HAP-1 (cell line): ENCODE measurements at regions not wholly inside any gene's neighbourhood (a gene's known extent, or its start where the extent isn't known, plus 50 kb on each side); places are given as distances from the start of the nearest gene placed in this dataset.

Source experiments
- DNase-seq, 2 experiments: peaks; one replicate each; pipeline ENCODE4 v3.0.0-alpha.2; 2016 to 2020; ENCODE audit warnings: low spot score in 2 of 2
- H3K27me3 ChIP-seq: fragments of 250-450 bp; sonication (Bioruptor Pico); 2 replicates; pipeline ENCODE4 v1.5.1; 2020; ENCODE audit warnings: low read depth, mild to moderate bottlenecking, moderate library complexity
- H3K36me3 ChIP-seq: fragments of 250-450 bp; sonication (Bioruptor Pico); replicated peaks from 2 replicates; pipeline ENCODE4 v1.5.1; 2020; ENCODE audit warnings: mild to moderate bottlenecking
- H3K4me1 ChIP-seq: fragments of 250-450 bp; sonication (Bioruptor Pico); 2 replicates; pipeline ENCODE4 v1.5.1; 2020; ENCODE audit warnings: mild to moderate bottlenecking
- H3K4me3 ChIP-seq: fragments of 250-450 bp; sonication (Bioruptor Pico); 2 replicates; pipeline ENCODE4 v1.5.1; 2020; ENCODE audit warnings: mild to moderate bottlenecking, moderate library complexity
- H3K9me3 ChIP-seq: fragments of 250-450 bp; sonication (Bioruptor Pico); 2 replicates; pipeline ENCODE4 v1.5.1; 2020; ENCODE audit warnings: mild to moderate bottlenecking, moderate library complexity
- in situ Hi-C: fragments of 300-500 bp; cut with MboI; formaldehyde crosslinking; loops from 3 replicates; pipeline ENCODE4 v1.14.3; 2020; ENCODE audit warnings: low sequenced_read_pairs, inconsistent platforms, mixed read lengths

DNA sequence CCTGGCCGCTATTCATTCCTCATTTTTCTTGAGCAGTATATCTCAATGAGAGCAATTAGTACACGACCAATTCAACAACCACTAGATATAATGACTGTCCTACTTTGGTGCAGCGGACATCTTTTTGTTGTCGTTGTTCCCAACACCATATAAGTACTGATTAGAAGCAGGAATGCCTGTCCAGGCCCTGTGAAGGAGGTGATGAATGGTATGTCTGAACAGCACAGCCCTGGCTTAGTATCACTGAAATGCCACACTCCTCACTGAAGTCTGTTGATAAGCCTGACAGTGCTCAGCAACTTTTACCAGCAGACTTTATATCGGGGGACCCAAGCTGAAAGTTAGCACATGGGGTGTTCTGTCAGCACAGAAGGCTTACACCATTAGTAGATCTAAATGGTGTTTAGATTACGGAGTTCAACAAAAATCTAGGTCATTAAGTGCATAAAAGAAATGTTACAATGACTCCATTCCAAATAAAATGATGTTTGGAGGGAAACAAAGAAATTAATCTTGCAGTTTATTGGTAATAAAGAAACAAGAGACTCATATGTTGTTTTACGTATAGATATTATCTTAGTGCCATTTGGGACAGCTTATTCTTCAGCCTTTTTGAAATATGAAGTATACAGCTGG lies 228.3 kb upstream of the TTC29 start:
- H3K4me1 ChIP-seq, result no peaks in the 10 kb centered on the region
- no peak for DNase-seq
- H3K36me3 ChIP-seq, result no peaks in the 10 kb centered on the region
- H3K9me3 ChIP-seq, result no peaks in the 10 kb centered on the region
- peaks cover 2% of the 10 kb centered on the region; the same call in 1 of the 2 replicates for H3K27me3 ChIP-seq
- in situ Hi-C loops, result loop anchor here (25.0 kb wide), 1 partner anchor 413 kb away; no protein-coding TSS in a partner anchor
- no peak overlapping the region for H3K4me3 ChIP-seq

DNA sequence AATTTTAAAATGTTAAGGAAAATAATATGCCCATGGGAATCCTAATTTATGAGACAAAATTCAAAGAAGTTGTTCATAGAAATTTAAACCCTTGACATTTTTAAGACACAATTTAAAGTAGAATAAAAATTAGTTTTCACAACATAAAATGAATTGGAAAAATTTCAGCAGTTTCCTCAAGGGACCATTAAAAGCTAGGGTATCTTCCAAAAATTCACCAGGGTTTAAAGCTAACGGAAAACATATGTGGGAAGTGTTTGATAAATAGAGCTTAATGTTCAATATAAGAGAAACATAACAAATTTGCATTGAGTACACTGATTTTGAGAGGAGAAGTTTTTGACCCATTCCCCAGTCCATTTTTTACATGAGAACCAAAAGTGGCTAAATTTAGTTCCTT lies 228.9 kb upstream of the TTC29 start:
- no peaks in the 10 kb centered on the region for H3K9me3 ChIP-seq
- no peak overlapping the region for H3K4me3 ChIP-seq
- no peak for DNase-seq
- no peaks in the 10 kb centered on the region for H3K4me1 ChIP-seq
- H3K36me3 ChIP-seq, result no peaks in the 10 kb centered on the region
- in situ Hi-C loops, result loop anchor here (25.0 kb wide), 1 partner anchor 413 kb away; no protein-coding TSS in a partner anchor
- peaks cover 2% of the 10 kb centered on the region; the same call in 1 of the 2 replicates for H3K27me3 ChIP-seq

DNA sequence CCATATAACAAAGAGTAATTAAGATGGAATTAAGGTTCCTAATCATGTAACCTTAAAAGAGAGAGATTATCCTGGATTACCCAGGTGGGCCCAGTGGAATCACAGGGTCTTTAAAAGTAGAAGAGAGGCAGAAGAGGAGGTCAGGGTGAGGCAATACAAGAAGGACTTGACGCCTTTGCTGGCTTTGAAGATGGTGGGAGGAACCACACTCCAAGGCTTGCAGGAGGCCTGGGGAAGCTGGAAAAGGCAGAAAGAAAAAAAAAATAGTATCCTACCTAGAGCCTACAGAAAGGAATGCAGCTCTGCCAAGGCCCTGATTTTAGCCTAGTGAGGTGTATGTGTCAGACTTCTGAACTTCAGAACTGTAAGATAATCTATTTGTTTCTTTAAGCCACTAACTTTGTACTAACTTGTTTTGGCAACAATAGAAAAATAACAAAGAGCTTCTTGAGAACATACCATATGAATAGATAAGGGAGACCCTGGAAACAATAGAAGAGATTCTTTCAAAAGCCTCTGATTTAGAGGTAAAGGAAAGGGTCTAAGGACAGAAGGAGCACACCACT lies 229.9 kb upstream of the TTC29 start:
- DNase-seq, result no peak
- in situ Hi-C loops, result no loop called here
- H3K27me3 ChIP-seq, result peaks cover 2% of the 10 kb centered on the region; the same call in 1 of the 2 replicates
- no peaks in the 10 kb centered on the region for H3K36me3 ChIP-seq
- no peaks in the 10 kb centered on the region for H3K9me3 ChIP-seq
- no peaks in the 10 kb centered on the region for H3K4me1 ChIP-seq
- H3K4me3 ChIP-seq, result no peak overlapping the region

DNA sequence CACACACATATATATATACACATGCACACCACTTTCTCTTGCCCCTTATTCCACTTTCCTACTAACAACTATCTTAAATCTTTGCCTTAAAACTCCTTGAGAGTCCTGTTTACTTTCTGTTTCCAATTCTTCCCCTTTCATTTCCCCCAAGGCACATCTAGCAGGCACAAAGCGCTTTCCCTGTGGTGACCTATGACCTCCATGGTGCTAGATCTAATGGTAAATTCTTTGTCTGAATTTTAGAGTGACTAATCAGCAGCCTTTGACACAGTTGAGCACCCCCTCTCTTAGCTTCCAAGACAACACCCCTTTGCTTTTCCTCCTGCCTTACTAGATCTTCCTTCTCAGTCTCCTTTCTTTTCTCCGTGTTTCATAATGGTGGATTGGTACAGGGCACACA lies 236.4 kb upstream of the TTC29 start:
- no peaks in the 10 kb centered on the region for H3K4me1 ChIP-seq
- DNase-seq, result no peak
- H3K27me3 ChIP-seq, result peaks cover 2% of the 10 kb centered on the region; the same call in 1 of the 2 replicates
- H3K9me3 ChIP-seq, result no peaks in the 10 kb centered on the region
- no peaks in the 10 kb centered on the region for H3K36me3 ChIP-seq
- in situ Hi-C loops, result no loop called here
- no peak overlapping the region for H3K4me3 ChIP-seq

DNA sequence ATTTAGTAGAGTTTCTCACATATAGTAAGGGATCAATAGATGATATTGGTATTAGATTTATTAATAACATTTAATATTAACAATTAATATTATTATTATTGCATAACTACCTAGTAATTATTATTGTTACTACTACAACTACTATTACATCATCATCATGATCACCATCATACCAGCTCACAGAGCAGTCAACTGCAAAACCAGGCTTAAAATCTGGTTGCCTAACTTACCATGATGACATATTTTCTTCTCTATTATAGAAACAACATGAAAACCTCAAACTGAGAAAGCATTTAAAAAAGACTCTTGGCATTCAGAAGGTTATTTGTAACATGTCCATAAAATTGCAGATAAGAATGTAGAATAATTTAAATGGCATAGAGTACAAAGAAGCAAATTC lies 247.0 kb upstream of the TTC29 start:
- in situ Hi-C loops, result no loop called here
- DNase-seq, result no peak
- Histone ChIP-seq H3K9me3 (no peaks in the 10 kb centered on the region), H3K27me3 (no peaks in the 10 kb centered on the region), H3K4me1 (no peaks in the 10 kb centered on the region), H3K4me3 (no peak overlapping the region), H3K36me3 (no peaks in the 10 kb centered on the region)

DNA sequence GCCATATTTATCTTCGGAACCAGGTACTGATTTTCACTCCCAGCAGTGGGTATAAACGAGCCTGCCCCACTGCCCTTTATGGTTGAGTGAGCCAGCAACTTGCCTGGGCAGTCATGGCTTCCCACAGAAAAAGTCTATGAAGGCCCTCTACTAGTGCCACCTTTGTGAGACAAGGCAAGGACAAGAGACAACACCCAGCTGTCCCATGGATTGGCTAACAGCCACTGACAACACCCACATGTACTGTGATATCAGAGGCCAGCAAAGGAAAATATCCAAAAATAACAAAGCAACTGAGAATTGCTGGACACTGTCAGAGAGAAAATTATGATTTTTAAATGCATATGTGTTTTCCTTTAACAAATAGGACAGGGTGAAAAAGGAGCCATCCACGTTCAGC lies 248.4 kb upstream of the TTC29 start:
- H3K36me3 ChIP-seq, result no peaks in the 10 kb centered on the region
- no peaks in the 10 kb centered on the region for H3K9me3 ChIP-seq
- in situ Hi-C loops, result no loop called here
- no peaks in the 10 kb centered on the region for H3K4me1 ChIP-seq
- H3K4me3 ChIP-seq, result no peak overlapping the region
- no peak for DNase-seq
- no peaks in the 10 kb centered on the region for H3K27me3 ChIP-seq

DNA sequence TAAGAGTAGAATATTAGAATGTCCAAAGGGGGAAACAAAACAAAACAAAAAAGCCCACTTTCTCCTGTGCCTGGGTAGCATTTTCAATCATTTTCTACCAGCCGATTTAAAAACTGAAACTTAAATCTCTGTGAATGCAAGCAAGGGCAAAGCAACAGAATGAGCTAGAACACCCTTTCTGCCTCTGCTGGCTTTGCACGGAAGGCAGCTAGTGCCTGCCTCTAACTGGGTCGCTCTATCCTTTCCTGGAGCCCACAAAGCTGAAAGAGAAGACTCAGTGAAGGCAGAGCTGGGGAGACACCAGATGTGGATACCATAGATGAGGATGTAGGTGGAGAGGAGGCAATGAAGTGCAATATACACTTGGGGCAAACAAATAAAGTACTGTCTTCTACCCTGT lies 248.9 kb upstream of the TTC29 start:
- H3K27me3 ChIP-seq, result no peaks in the 10 kb centered on the region
- no peak overlapping the region for H3K4me3 ChIP-seq
- no peaks in the 10 kb centered on the region for H3K9me3 ChIP-seq
- H3K4me1 ChIP-seq, result no peaks in the 10 kb centered on the region
- in situ Hi-C loops, result no loop called here
- H3K36me3 ChIP-seq, result no peaks in the 10 kb centered on the region
- no peak for DNase-seq

DNA sequence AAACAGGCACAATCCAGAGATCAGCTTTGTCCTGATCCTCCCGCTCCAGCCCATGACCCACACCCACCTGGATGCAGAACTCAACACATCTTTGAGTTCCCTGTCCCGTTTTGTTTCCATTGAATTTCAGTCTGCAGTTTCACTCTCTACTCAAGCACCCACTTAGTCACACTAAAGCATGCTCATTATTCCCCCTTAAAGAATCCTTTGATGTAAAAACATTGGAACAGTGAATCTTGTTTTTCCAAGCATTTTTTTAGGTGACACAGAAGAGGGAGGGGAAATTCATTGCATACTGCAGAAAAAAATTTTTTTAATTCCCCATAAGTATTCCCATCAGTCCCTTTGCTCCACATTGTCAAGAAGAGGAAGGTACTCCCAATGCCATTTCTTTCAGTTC lies 249.7 kb upstream of the TTC29 start:
- no peaks in the 10 kb centered on the region for H3K4me1 ChIP-seq
- in situ Hi-C loops, result no loop called here
- DNase-seq, result no peak
- H3K9me3 ChIP-seq, result no peaks in the 10 kb centered on the region
- no peaks in the 10 kb centered on the region for H3K27me3 ChIP-seq
- H3K36me3 ChIP-seq, result no peaks in the 10 kb centered on the region
- H3K4me3 ChIP-seq, result no peak overlapping the region

DNA sequence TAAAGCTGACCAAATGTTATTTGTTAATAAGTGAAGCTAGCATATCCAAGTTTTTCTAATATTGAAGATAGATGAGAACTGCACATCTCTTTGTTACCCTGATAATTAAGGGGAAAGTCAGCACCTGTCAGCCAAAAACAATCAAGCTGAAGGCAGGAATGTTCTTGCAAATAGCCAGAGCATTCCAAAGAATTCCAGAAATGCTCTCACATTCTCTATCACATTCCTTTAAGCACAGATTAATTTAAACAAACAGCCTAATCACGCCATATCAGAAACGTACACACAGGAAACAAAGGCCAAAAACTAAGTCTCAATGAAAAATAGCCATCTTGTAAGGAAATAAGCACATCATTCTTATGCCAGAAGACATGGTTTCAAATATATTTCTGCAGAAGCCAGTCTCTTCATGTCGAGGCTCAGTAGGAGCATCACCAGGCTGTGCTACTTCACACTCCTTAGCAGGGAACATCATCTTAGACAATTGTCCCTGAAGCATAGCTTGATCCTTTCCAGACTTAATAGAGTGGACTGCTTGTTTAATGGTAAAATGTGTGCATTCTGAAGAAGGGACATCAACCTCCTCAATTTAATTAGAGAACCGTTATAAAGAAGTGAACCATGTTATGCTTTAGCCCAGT lies 252.9 kb upstream of the TTC29 start:
- Histone ChIP-seq H3K9me3 (no peaks in the 10 kb centered on the region), H3K27me3 (no peaks in the 10 kb centered on the region), H3K4me1 (no peaks in the 10 kb centered on the region), H3K36me3 (no peaks in the 10 kb centered on the region), H3K4me3 (no peak overlapping the region)
- in situ Hi-C loops, result no loop called here
- DNase-seq, result no peak

DNA sequence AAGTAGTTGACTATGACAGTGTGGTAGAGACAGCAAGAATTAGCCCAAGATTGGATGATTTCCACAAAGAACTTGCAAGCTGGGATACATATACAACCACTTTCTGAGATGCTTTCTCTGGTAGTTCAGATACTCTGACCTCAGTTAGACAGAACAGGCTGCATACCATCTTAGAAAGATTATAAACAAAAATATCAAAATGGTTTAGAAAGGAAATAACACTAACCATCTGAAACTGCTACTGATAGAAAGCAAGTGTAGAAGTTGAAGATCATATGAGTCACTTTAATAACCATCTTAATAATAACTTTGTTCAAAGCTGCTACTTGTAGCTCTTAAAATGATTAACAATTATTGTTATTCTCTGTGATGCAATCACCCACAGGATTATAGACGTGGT lies 255.4 kb upstream of the TTC29 start:
- no peak overlapping the region for H3K4me3 ChIP-seq
- no peaks in the 10 kb centered on the region; the same call in 1 of the 2 replicates for H3K27me3 ChIP-seq
- no peaks in the 10 kb centered on the region for H3K36me3 ChIP-seq
- no peak for DNase-seq
- H3K9me3 ChIP-seq, result no peaks in the 10 kb centered on the region
- no peaks in the 10 kb centered on the region for H3K4me1 ChIP-seq
- in situ Hi-C loops, result no loop called here

DNA sequence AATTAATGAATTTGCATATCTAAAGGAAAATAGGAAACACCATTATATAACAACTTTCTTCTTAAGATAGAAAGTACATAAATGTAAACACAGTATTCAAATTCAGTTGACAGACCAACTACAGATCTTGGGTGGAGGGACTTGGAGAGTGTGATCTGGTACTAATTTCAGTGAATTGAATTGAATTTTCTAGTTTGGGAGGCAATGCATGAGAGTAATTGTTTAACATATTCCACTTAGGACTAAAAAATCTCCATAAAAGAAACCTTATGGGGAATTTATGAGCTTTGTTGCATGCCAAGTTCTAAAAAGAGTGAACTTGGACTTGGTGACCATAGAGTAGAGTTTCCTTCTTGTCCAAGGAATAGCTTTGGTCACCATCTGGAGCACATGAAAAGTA lies 261.1 kb upstream of the TTC29 start:
- in situ Hi-C loops, result no loop called here
- no peaks in the 10 kb centered on the region for H3K36me3 ChIP-seq
- H3K27me3 ChIP-seq, result no peaks in the 10 kb centered on the region; the same call in 1 of the 2 replicates
- H3K9me3 ChIP-seq, result no peaks in the 10 kb centered on the region
- no peak overlapping the region for H3K4me3 ChIP-seq
- H3K4me1 ChIP-seq, result no peaks in the 10 kb centered on the region
- no peak for DNase-seq

DNA sequence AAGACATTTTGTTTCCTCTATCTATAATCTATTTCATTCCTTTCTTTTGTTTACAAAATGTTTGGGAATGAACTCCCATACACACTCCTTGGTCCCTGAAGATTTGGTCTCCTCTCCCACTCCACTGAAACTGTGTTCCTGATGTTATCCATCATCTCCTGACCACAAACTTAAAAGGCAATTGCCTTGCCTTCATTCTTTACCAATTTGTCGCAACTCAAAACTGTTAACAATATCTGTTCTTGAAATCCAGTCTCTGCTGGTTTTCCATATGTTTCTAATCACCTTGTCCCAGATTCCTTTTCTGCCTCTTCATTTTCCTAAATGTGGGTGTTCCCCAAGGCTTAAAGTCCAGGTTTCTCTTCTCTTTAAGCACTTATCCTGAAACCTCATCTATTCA lies 262.2 kb upstream of the TTC29 start:
- H3K36me3 ChIP-seq, result no peaks in the 10 kb centered on the region
- H3K9me3 ChIP-seq, result no peaks in the 10 kb centered on the region
- no peak overlapping the region for H3K4me3 ChIP-seq
- H3K4me1 ChIP-seq, result no peaks in the 10 kb centered on the region
- no peak for DNase-seq
- H3K27me3 ChIP-seq, result no peaks in the 10 kb centered on the region; the same call in 1 of the 2 replicates
- in situ Hi-C loops, result no loop called here

DNA sequence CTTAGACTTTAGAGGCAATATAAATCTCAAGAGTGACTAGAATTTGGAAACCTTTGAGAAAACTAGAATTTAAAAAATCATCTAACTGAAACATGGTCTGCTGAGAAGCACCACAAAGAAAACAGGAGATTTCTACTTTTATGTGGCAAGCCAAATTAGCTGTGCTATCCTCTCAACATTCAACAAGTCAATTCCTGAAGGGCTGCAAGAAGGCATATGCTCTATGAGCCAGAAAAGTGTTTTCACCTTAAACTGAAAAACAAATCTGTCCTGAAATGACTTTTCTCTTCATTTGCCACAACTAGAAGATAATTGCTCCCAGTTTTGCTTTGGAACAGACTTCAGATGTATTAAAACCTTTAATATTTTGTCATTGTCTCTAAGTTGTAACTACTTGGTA lies 263.2 kb upstream of the EDNRA start:
- no peak overlapping the region for H3K4me3 ChIP-seq
- in situ Hi-C loops, result no loop called here
- DNase-seq, result no peak

DNA sequence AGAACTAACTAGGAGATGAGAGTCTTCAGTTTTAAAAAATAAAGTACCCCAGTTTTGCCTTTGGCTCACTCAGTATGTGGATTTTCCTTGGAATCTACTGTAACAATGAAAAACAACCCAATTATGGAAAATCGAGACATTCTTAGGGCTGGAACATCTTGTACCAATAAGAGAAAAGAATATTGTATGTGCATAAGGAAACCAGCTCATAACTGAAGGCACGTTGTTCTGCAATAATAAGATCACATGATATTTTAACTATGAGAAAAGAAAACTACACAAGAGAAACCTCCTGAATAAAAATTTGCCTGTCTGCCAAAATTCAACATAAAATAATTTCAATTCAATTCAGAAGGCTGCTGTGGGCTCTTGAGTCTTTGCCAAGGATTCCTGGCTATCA lies 261.8 kb upstream of the EDNRA start:
- no peaks in the 10 kb centered on the region for H3K9me3 ChIP-seq
- DNase-seq, result no peak
- H3K4me1 ChIP-seq, result no peaks in the 10 kb centered on the region
- H3K36me3 ChIP-seq, result no peaks in the 10 kb centered on the region
- in situ Hi-C loops, result no loop called here
- H3K4me3 ChIP-seq, result no peak overlapping the region
- H3K27me3 ChIP-seq, result no peaks in the 10 kb centered on the region; the same call in 1 of the 2 replicates

More for the DNA sequence above, 263.2 kb upstream of the EDNRA start:
- H3K27me3 ChIP-seq, result no peaks in the 10 kb centered on the region; the same call in 1 of the 2 replicates
- H3K4me1 ChIP-seq, result no peaks in the 10 kb centered on the region
- H3K9me3 ChIP-seq, result no peaks in the 10 kb centered on the region
- H3K36me3 ChIP-seq, result no peaks in the 10 kb centered on the region
